ENCODE measurements at regions not wholly inside any gene's neighbourhood (a gene's known extent, or its start where the extent isn't known, plus 50 kb on each side); places are given as distances from the start of the nearest gene placed in this dataset.

- TF ChIP-seq DEAF1 (CRISPR knock-in tag; IDR thresholded peaks at IDR 0.05) (peak; percentile 47), SRSF3 (IDR thresholded peaks at IDR 0.05; ENCODE audit: insufficient read depth, low read length) (no peak), CREM (IDR thresholded peaks at IDR 0.05; ENCODE audit: low read depth) (peak; percentile 23; the same call in 1 of the 2 replicates), ZNF124 (CRISPR knock-in tag; IDR thresholded peaks at IDR 0.05) (no peak), MEIS2 (IDR thresholded peaks at IDR 0.05; ENCODE audit: partially characterized antibody) (peak; percentile 48), PBX2 (CRISPR knock-in tag; IDR thresholded peaks at IDR 0.05; ENCODE audit: low read depth) (no peak), PBX2 (tag; conservative IDR thresholded peaks at IDR 0.05; ENCODE audit: low read depth) (peak; percentile 56; the same call in 1 of the 2 replicates), POLR2AphosphoS5 (IDR thresholded peaks at IDR 0.05; ENCODE audit: control insufficient read depth, insufficient read depth, low read depth, low read length) (no peak), SMC3 (conservative IDR thresholded peaks at IDR 0.05; ENCODE audit: insufficient read depth, low read depth, low read length) (peak; percentile 62), NFIC (IDR thresholded peaks at IDR 0.05) (no peak), STAG1 (CRISPR knock-in tag; IDR thresholded peaks at IDR 0.05; ENCODE audit: borderline replicate concordance) (peak; percentile 69; the same call in 1 of the 2 replicates)
These were observed 97.7 kb upstream of the IPO5 start (continued) for GRCh38 chr13:97855570-97856303.

All from K562 (cell line).